ENCODE measurements at regions not wholly inside any gene's neighbourhood (a gene's known extent, or its start where the extent isn't known, plus 50 kb on each side); places are given as distances from the start of the nearest gene placed in this dataset.

GRCh38 chr12:24138041-24138440 is 188.6 kb upstream of the SOX5 start:
- Histone ChIP-seq H3K27ac (ENCODE audit: low read length) (no peak overlapping the region), H3K4me3 (ENCODE audit: low read length) (no peak overlapping the region)
- WGBS (ENCODE audit: insufficient coverage, low lambda C conversion rate): 100% methylated on average over 1 of the region's 6 CpGs

DNA sequence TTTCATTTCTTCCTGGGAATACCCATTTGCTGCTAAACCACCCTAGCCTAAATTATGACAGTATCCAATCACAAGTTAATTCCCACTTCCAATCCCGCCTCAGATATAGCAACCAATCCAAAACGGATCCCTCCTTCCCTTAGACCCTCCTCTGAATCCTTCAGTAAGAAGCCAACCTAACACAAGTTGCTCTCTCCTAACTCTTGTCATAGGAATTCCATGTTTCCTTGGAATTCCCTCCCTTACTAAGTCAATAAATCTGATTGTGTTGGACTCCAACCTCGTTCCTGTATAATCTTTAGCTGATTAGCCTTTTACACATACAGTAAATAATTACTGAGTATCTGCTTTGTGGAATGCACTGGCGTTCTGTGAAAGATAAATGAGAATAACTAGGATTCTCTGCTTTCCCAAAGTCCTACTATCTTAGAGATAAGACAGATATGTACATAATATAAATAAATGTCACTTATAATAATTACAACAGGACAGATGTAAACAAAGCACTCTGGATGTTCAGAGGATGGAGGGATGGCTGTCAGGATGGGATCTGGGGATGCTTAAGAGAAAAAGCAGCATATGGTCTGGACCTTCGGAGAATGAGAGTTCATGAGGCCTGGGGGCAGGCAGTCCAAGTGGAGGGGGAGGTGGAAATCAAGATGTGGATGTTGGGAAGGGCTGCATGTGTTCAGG is 185.8 kb upstream of the SOX5 start:
- Histone ChIP-seq H3K4me1 (ENCODE audit: control insufficient read depth, insufficient read depth, low read length) (no peaks in the 10 kb centered on the region), H3K36me3 (ENCODE audit: control insufficient read depth, insufficient read depth, low read length) (no peaks in the 10 kb centered on the region), H3K9me3 (ENCODE audit: control insufficient read depth, low read depth, low read length) (no peaks in the 10 kb centered on the region), H3K4me3 (ENCODE audit: low read length) (no peak overlapping the region), H3K27me3 (ENCODE audit: control insufficient read depth, insufficient read depth, low read length) (no peaks in the 10 kb centered on the region), H3K27ac (ENCODE audit: low read length) (no peak overlapping the region)
- peak in 1 of 2 donors; percentile 41 for DNase-seq
- WGBS (ENCODE audit: insufficient coverage, low lambda C conversion rate): 70% methylated on average over 2 of the region's 5 CpGs

More at GRCh38 chr12:24138041-24138440, 188.6 kb upstream of the SOX5 start:
- Histone ChIP-seq H3K4me1 (ENCODE audit: control insufficient read depth, insufficient read depth, low read length) (no peaks in the 10 kb centered on the region), H3K27me3 (ENCODE audit: control insufficient read depth, insufficient read depth, low read length) (no peaks in the 10 kb centered on the region), H3K36me3 (ENCODE audit: control insufficient read depth, insufficient read depth, low read length) (no peaks in the 10 kb centered on the region), H3K9me3 (ENCODE audit: control insufficient read depth, low read depth, low read length) (no peaks in the 10 kb centered on the region)
- DNase-seq: no peak

DNA sequence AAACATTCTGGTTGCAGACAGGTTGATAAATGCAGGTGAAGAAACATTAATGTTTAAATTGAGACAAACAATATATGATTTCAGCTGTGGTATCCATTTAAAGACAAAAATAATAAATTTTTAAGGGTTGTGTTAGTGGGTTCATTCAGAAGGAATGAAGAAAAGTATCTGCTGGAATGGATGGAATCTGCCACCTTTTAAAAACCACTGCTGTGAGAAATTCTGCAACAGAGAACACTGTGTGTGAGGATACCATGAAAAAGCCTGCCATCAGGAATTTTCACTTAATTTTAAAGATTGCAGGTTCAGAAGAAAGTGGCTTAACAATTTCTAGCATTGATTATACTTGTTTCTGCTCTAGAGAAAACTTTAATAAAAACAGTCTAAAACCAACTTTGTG is 184.6 kb upstream of the SOX5 start:
- no peaks in the 10 kb centered on the region for H3K4me1 ChIP-seq (ENCODE audit: control insufficient read depth, insufficient read depth, low read length)
- no peak overlapping the region for H3K4me3 ChIP-seq (ENCODE audit: low read length)
- no peak for DNase-seq
- no peaks in the 10 kb centered on the region for H3K36me3 ChIP-seq (ENCODE audit: control insufficient read depth, insufficient read depth, low read length)
- H3K9me3 ChIP-seq (ENCODE audit: control insufficient read depth, low read depth, low read length): no peaks in the 10 kb centered on the region
- H3K27ac ChIP-seq (ENCODE audit: low read length): no peak overlapping the region
- no peaks in the 10 kb centered on the region for H3K27me3 ChIP-seq (ENCODE audit: control insufficient read depth, insufficient read depth, low read length)

- Histone ChIP-seq H3K4me1 (ENCODE audit: control insufficient read depth, insufficient read depth, low read length) (no peaks in the 10 kb centered on the region), H3K36me3 (ENCODE audit: control insufficient read depth, insufficient read depth, low read length) (no peaks in the 10 kb centered on the region), H3K9me3 (ENCODE audit: control insufficient read depth, low read depth, low read length) (no peaks in the 10 kb centered on the region), H3K27ac (ENCODE audit: low read length) (no peak overlapping the region), H3K4me3 (ENCODE audit: low read length) (no peak overlapping the region), H3K27me3 (ENCODE audit: control insufficient read depth, insufficient read depth, low read length) (no peaks in the 10 kb centered on the region)
- DNase-seq: no peak
- 16% methylated on average over 2 of the region's 4 CpGs for WGBS (ENCODE audit: insufficient coverage, low lambda C conversion rate)
These were observed 183.9 kb upstream of the SOX5 start for GRCh38 chr12:24133384-24133783.

DNA sequence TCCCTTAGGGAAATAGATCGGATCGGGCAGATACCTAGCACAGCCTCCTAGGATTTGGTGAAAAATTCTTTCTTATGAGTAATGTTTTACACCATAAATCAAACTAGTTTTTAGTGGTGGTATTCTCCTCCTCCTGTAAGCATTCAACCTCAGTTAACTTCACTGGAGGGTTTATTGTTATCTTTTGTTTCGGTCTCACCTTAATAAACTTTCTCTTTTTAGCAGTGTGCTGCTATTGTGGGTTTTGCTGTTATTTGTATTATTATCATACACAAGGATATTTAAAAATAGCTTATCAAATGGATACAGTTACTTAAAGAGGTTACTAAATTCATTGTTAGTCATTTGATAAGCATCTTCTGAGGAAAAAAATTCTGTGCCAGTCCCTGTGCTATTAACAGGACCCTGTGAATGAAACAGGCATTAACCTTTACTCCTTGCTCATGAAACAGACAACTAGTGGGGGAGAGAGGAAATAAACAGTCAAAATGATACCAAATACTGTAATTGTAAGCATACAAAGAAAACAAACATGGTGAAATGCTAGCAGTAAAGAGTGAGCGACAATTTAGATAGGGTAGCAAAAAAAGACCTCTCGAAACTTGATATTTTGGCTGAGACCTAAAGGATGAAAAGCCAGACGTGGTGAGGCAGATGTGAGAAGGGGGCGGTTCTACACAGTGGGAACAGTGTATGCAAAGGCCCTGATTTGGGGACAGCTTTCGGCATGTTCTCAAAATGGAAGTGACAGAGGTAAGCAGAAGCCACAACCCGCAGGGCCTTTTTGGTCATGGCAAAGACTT is 178.7 kb upstream of the SOX5 start:
- DNase-seq: no peak
- H3K36me3 ChIP-seq (ENCODE audit: control insufficient read depth, insufficient read depth, low read length): no peaks in the 10 kb centered on the region
- no peaks in the 10 kb centered on the region for H3K27me3 ChIP-seq (ENCODE audit: control insufficient read depth, insufficient read depth, low read length)
- no peak overlapping the region for H3K4me3 ChIP-seq (ENCODE audit: low read length)
- no peak overlapping the region for H3K27ac ChIP-seq (ENCODE audit: low read length)
- 88% methylated on average over 3 of the region's 9 CpGs for WGBS (ENCODE audit: insufficient coverage, low lambda C conversion rate)
- H3K4me1 ChIP-seq (ENCODE audit: control insufficient read depth, insufficient read depth, low read length): no peaks in the 10 kb centered on the region
- H3K9me3 ChIP-seq (ENCODE audit: control insufficient read depth, low read depth, low read length): no peaks in the 10 kb centered on the region

DNA sequence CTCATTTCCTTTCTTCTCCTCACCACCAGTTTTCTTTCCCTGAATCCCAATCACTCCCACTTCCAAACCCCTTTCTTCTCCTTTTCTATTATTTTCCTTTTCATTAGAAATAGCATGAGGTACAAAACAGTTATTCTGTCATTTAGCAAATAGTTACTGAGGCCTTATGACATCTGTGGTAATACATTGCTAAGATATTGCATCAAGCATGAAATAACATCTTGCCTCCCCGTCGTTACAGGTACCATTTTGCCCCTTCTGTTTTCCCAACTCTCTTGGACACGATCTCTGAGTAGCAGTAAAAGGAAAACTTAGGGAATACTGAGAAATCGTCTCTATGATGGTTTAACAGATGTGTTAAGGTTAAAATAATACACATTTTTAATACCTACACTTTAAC is 175.8 kb upstream of the SOX5 start:
- H3K27ac ChIP-seq (ENCODE audit: low read length): no peak overlapping the region
- WGBS (ENCODE audit: insufficient coverage, low lambda C conversion rate): 92% methylated on average over 2 of the region's 4 CpGs
- H3K36me3 ChIP-seq (ENCODE audit: control insufficient read depth, insufficient read depth, low read length): no peaks in the 10 kb centered on the region
- H3K4me1 ChIP-seq (ENCODE audit: control insufficient read depth, insufficient read depth, low read length): no peaks in the 10 kb centered on the region
- H3K4me3 ChIP-seq (ENCODE audit: low read length): no peak overlapping the region
- no peaks in the 10 kb centered on the region for H3K9me3 ChIP-seq (ENCODE audit: control insufficient read depth, low read depth, low read length)
- no peak for DNase-seq
- no peaks in the 10 kb centered on the region for H3K27me3 ChIP-seq (ENCODE audit: control insufficient read depth, insufficient read depth, low read length)

- DNase-seq: no peak
- WGBS (ENCODE audit: insufficient coverage, low lambda C conversion rate): 33% methylated on average over 3 of the region's 4 CpGs
- no peaks in the 10 kb centered on the region for H3K9me3 ChIP-seq (ENCODE audit: control insufficient read depth, low read depth, low read length)
These were observed 172.4 kb upstream of the SOX5 start for GRCh38 chr12:24121911-24122310.

GRCh38 chr12:24118668-24119067 is 169.2 kb upstream of the SOX5 start:
- Histone ChIP-seq H3K4me3 (ENCODE audit: low read length) (no peak overlapping the region), H3K9me3 (ENCODE audit: control insufficient read depth, low read depth, low read length) (no peaks in the 10 kb centered on the region), H3K27ac (ENCODE audit: low read length) (no peak overlapping the region), H3K36me3 (ENCODE audit: control insufficient read depth, insufficient read depth, low read length) (no peaks in the 10 kb centered on the region), H3K4me1 (ENCODE audit: control insufficient read depth, insufficient read depth, low read length) (no peaks in the 10 kb centered on the region), H3K27me3 (ENCODE audit: control insufficient read depth, insufficient read depth, low read length) (no peaks in the 10 kb centered on the region)
- DNase-seq: no peak
- no CpG with 5 or more reads among the region's 1 CpG for WGBS (ENCODE audit: insufficient coverage, low lambda C conversion rate)

More at GRCh38 chr12:24121911-24122310, 172.4 kb upstream of the SOX5 start:
- Histone ChIP-seq H3K27ac (ENCODE audit: low read length) (no peak overlapping the region), H3K4me3 (ENCODE audit: low read length) (no peak overlapping the region), H3K27me3 (ENCODE audit: control insufficient read depth, insufficient read depth, low read length) (no peaks in the 10 kb centered on the region), H3K4me1 (ENCODE audit: control insufficient read depth, insufficient read depth, low read length) (no peaks in the 10 kb centered on the region), H3K36me3 (ENCODE audit: control insufficient read depth, insufficient read depth, low read length) (no peaks in the 10 kb centered on the region)

- no peak overlapping the region for H3K4me3 ChIP-seq (ENCODE audit: low read length)
- 0% methylated on average over 1 of the region's 1 CpG for WGBS (ENCODE audit: insufficient coverage, low lambda C conversion rate)
- H3K27me3 ChIP-seq (ENCODE audit: control insufficient read depth, insufficient read depth, low read length): no peaks in the 10 kb centered on the region
These were observed 167.1 kb upstream of the SOX5 start for GRCh38 chr12:24116548-24116947.

GRCh38 chr12:24113701-24114100 is 164.2 kb upstream of the SOX5 start:
- Histone ChIP-seq H3K4me1 (ENCODE audit: control insufficient read depth, insufficient read depth, low read length) (no peaks in the 10 kb centered on the region), H3K27me3 (ENCODE audit: control insufficient read depth, insufficient read depth, low read length) (no peaks in the 10 kb centered on the region), H3K4me3 (ENCODE audit: low read length) (no peak overlapping the region), H3K27ac (ENCODE audit: low read length) (no peak overlapping the region), H3K9me3 (ENCODE audit: control insufficient read depth, low read depth, low read length) (no peaks in the 10 kb centered on the region), H3K36me3 (ENCODE audit: control insufficient read depth, insufficient read depth, low read length) (no peaks in the 10 kb centered on the region)
- DNase-seq: no peak
- WGBS (ENCODE audit: insufficient coverage, low lambda C conversion rate): no CpG with 5 or more reads among the region's 2 CpGs

More at GRCh38 chr12:24116548-24116947, 167.1 kb upstream of the SOX5 start:
- no peak overlapping the region for H3K27ac ChIP-seq (ENCODE audit: low read length)
- DNase-seq: no peak
- no peaks in the 10 kb centered on the region for H3K4me1 ChIP-seq (ENCODE audit: control insufficient read depth, insufficient read depth, low read length)
- no peaks in the 10 kb centered on the region for H3K36me3 ChIP-seq (ENCODE audit: control insufficient read depth, insufficient read depth, low read length)
- H3K9me3 ChIP-seq (ENCODE audit: control insufficient read depth, low read depth, low read length): no peaks in the 10 kb centered on the region
